ENCODE measurements at regions not wholly inside any gene's neighbourhood (a gene's known extent, or its start where the extent isn't known, plus 50 kb on each side); places are given as distances from the start of the nearest gene placed in this dataset.

- DNase-seq (ENCODE audit: low read depth) = no peak
Observed at GRCh38 chr6:154885214-154885613, 109.9 kb upstream of the TIAM2 start.

GRCh38 chr6:154886016-154886415 is 109.1 kb upstream of the TIAM2 start:
- no peak for DNase-seq (ENCODE audit: low read depth)

GRCh38 chr6:154886471-154886870 is 108.6 kb upstream of the TIAM2 start:
- no peak for DNase-seq (ENCODE audit: low read depth)

GRCh38 chr6:154887051-154887450 is 108.1 kb upstream of the TIAM2 start:
- no peak for DNase-seq (ENCODE audit: low read depth)

- no peak for DNase-seq (ENCODE audit: low read depth)
Observed at GRCh38 chr6:154888421-154889295, 106.5 kb upstream of the TIAM2 start.

GRCh38 chr6:154890874-154891273 is 104.2 kb upstream of the TIAM2 start:
- no peak for DNase-seq (ENCODE audit: low read depth)

- DNase-seq (ENCODE audit: low read depth) = no peak
Observed at GRCh38 chr6:154891901-154892300, 103.2 kb upstream of the TIAM2 start.

- DNase-seq (ENCODE audit: low read depth) = no peak
Observed at GRCh38 chr6:154893917-154894316, 101.2 kb upstream of the TIAM2 start.

GRCh38 chr6:154894902-154895301 is 100.2 kb upstream of the TIAM2 start:
- DNase-seq (ENCODE audit: low read depth) = no peak

GRCh38 chr6:154895841-154896240 is 99.3 kb upstream of the TIAM2 start:
- DNase-seq (ENCODE audit: low read depth) = no peak

- DNase-seq (ENCODE audit: low read depth) = no peak
Observed at GRCh38 chr6:154898821-154899220, 96.3 kb upstream of the TIAM2 start.

GRCh38 chr6:154899824-154900463 is 95.2 kb upstream of the TIAM2 start:
- DNase-seq (ENCODE audit: low read depth) = no peak

- DNase-seq (ENCODE audit: low read depth) = no peak
Observed at GRCh38 chr6:154901876-154902552, 93.1 kb upstream of the TIAM2 start.

GRCh38 chr6:154907291-154907690 is 87.8 kb upstream of the TIAM2 start:
- DNase-seq (ENCODE audit: low read depth) = no peak

- no peak for DNase-seq (ENCODE audit: low read depth)
Observed at GRCh38 chr6:154908723-154909122, 86.4 kb upstream of the TIAM2 start.

- no peak for DNase-seq (ENCODE audit: low read depth)
Observed at GRCh38 chr6:154909311-154909710, 85.8 kb upstream of the TIAM2 start.

- no peak for DNase-seq (ENCODE audit: low read depth)
Observed at GRCh38 chr6:154909821-154910220, 85.3 kb upstream of the TIAM2 start.

- no peak for DNase-seq (ENCODE audit: low read depth)
Observed at GRCh38 chr6:154914288-154914687, 80.8 kb upstream of the TIAM2 start.

- no peak for DNase-seq (ENCODE audit: low read depth)
Observed at GRCh38 chr6:154916857-154917256, 78.3 kb upstream of the TIAM2 start.

- no peak for DNase-seq (ENCODE audit: low read depth)
Observed at GRCh38 chr6:154917941-154918340, 77.2 kb upstream of the TIAM2 start.

GRCh38 chr6:154919806-154920205 is 75.3 kb upstream of the TIAM2 start:
- DNase-seq (ENCODE audit: low read depth) = no peak

- DNase-seq (ENCODE audit: low read depth) = no peak
Observed at GRCh38 chr6:154920495-154921200, 74.5 kb upstream of the TIAM2 start.
